C4-2B (cell line): ENCODE measurements at regions not wholly inside any gene's neighbourhood (a gene's known extent, or its start where the extent isn't known, plus 50 kb on each side); places are given as distances from the start of the nearest gene placed in this dataset.

Experiments used
- H3K27ac ChIP-seq: fragments of 450-650 bp; 2 replicates; pipeline ENCODE4 v1.5.1; 2017
- CTCF ChIP-seq: fragments of 450-650 bp; conservative IDR thresholded peaks from 2 replicates; pipeline ENCODE4 v1.5.1; 2017; ENCODE audit warnings: mild to moderate bottlenecking
- ZFX ChIP-seq: fragments of 450-650 bp; IDR thresholded peaks from 2 replicates; pipeline ENCODE4 v1.6.1; 2017

- TF ChIP-seq CTCF, result no peak
- no peak for TF ChIP-seq ZFX
- no peak overlapping the region for H3K27ac ChIP-seq
These were observed 821.1 kb upstream of the FOXG1 start for GRCh38 chr14:27945512-27945911.

DNA sequence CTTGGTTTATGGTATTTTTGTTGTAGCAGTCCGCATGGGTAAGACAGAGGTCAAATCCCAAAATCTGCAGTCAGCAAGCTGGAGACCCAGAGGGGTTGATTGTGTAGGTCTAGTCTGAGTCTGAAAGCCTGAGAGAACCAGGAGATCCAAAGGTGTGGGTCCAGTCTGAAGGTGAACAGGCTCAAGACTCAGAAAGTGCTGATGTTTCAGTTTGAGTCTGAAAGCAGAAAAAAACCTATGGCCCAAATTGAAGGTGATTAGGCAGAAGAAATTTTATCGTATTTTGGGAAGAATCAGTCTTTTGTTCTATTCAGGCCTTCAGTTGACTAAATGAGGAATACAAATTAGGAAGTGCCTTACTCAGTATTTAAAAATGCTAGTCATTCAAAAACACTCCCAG lies 807.8 kb upstream of the FOXG1 start:
- no peak for TF ChIP-seq CTCF
- no peak for TF ChIP-seq ZFX
- H3K27ac ChIP-seq, result no peak overlapping the region

- TF ChIP-seq CTCF, result no peak
- TF ChIP-seq ZFX, result no peak
These were observed 770.9 kb upstream of the FOXG1 start for GRCh38 chr14:27995691-27996090.

GRCh38 chr14:28001002-28001401 lies 765.6 kb upstream of the FOXG1 start:
- TF ChIP-seq CTCF (no peak), ZFX (no peak)
- H3K27ac ChIP-seq, result no peak overlapping the region

More at GRCh38 chr14:27995691-27996090, 770.9 kb upstream of the FOXG1 start:
- no peak overlapping the region for H3K27ac ChIP-seq

DNA sequence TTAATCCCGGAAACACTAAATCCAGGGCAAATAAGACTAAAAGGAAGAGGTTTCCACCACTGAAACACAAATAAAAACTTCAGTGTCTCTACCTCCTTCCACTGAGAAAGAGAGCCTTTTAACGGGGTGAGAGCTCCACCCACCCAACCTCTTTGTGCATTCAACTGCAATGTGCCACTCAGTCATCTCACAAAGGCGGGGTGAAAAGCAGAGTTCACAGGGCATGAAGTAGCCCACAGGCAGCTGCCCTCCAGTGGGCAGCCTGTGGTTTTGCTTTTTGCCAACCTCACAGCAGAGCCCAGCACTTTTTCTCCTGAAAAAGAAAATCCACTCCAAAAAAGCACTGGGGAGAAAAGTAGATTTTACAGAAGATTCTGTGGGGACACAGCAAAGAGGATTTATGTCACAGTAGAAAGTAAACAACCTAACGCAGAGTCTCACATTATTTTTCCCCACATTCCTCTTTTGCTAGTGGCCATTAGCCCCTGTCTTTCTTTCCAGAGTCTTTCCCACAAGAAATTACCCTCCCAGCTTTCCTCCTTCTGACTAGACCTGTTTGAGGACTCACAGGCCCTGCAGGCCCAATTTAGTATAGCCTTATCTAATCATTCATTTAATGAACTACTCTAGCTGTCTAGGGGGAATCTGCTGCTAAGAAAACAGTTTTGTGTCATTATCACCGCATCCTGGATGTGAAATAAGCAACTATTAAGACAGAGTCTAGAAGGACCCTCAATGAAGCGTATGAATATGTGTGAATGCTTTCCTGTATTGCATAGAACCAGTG lies 753.8 kb upstream of the FOXG1 start:
- no peak overlapping the region for H3K27ac ChIP-seq
- TF ChIP-seq CTCF (peak; percentile 21), ZFX (no peak)

GRCh38 chr14:28020112-28020511 lies 746.5 kb upstream of the FOXG1 start:
- no peak overlapping the region for H3K27ac ChIP-seq
- no peak for TF ChIP-seq CTCF
- no peak for TF ChIP-seq ZFX

DNA sequence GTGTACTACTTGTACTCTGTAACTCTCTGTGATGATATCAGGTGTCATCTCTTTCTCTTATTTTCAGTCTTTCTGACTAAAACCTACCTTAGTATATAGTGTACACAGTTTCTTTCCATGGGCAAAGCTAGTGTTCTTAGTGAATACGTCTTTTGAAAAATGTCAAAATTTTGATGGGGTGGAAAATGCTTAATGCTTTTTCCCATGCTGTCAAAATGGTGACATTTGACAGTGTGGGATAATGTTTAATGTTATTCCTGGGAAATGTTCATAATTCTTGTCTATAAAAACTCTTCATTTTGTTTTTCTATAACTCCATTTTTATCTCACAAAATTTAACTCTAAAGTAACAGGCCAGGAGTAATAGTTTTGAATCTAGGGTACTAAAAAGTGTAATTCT lies 742.7 kb upstream of the FOXG1 start:
- TF ChIP-seq CTCF, result no peak
- TF ChIP-seq ZFX, result no peak

More for the DNA sequence above, 742.7 kb upstream of the FOXG1 start:
- no peak overlapping the region for H3K27ac ChIP-seq
